Stomach smooth muscle (tissue), 2 donors: ENCODE measurements at regions not wholly inside any gene's neighbourhood (a gene's known extent, or its start where the extent isn't known, plus 50 kb on each side); places are given as distances from the start of the nearest gene placed in this dataset.

Experiments used
- H3K27ac ChIP-seq: one replicate; pipeline ENCODE4 v1.7.0; 2013; ENCODE audit warnings: mild to moderate bottlenecking, low read length, inconsistent platforms
- H3K27me3 ChIP-seq, 2 donors: one replicate each; pipeline ENCODE4 v1.7.0; 2013; ENCODE audit warnings: low read length in 2 of 2; ENCODE audit not compliant: insufficient read depth in 2 of 2, control insufficient read depth in 1 of 2
- H3K36me3 ChIP-seq, 2 donors: one replicate each; pipeline ENCODE4 v1.7.0; 2013; ENCODE audit warnings: low read length in 2 of 2; ENCODE audit not compliant: control insufficient read depth in 2 of 2, insufficient read depth in 2 of 2
- H3K4me1 ChIP-seq: one replicate; pipeline ENCODE4 v1.7.0; 2013; ENCODE audit warnings: low read length; ENCODE audit not compliant: control insufficient read depth, insufficient read depth
- H3K4me3 ChIP-seq, 2 donors: one replicate each; pipeline ENCODE4 v1.7.0; 2013; ENCODE audit warnings: low read length in 2 of 2
- H3K9ac ChIP-seq, 2 donors: one replicate each; pipeline ENCODE4 v1.7.0; 2013; ENCODE audit warnings: low read length in 2 of 2, mild to moderate bottlenecking in 1 of 2
- H3K9me3 ChIP-seq, 2 donors: one replicate each; pipeline ENCODE4 v1.7.0; 2013; ENCODE audit warnings: low read length in 2 of 2; ENCODE audit not compliant: control insufficient read depth in 2 of 2
- donor health status: healthy.
- donor health status: Pancreatic carcinoma.

GRCh38 chr16:80233097-80233835, 307.5 kb upstream of the DYNLRB2 start:
- Histone ChIP-seq H3K36me3 (no peaks in the 10 kb centered on the region), H3K4me3 (no peak overlapping the region), H3K4me1 (no peaks in the 10 kb centered on the region), H3K9me3 (no peaks in the 10 kb centered on the region), H3K27ac (no peak overlapping the region), H3K27me3 (no peaks in the 10 kb centered on the region), H3K9ac (no peak overlapping the region)

- Histone ChIP-seq H3K27me3 (no peaks in the 10 kb centered on the region), H3K9me3 (no peaks in the 10 kb centered on the region)
Measured at GRCh38 chr16:80231888-80232287, 308.9 kb upstream of the DYNLRB2 start.

DNA sequence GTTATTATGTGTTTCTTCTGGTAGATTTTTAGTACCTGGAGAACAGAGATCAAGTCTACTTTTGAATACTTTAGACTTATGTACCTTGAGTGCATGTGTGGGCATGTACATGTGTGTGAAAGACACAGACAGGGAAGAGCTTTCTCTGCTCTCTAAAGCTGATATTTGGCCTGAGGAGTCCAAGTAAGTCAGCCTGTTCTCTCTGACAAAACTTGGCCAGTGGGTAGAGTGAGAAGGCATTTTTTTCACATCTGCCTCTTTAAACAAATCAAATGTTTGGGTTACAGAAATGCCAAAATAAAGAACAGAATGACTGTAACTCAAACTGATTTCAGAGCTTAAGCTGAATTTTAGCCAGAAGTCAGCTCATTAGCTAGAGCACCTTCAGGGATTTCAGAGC, 309.7 kb upstream of the DYNLRB2 start:
- Histone ChIP-seq H3K4me1 (no peaks in the 10 kb centered on the region), H3K4me3 (no peak overlapping the region), H3K36me3 (no peaks in the 10 kb centered on the region), H3K9ac (no peak overlapping the region), H3K27me3 (no peaks in the 10 kb centered on the region), H3K27ac (no peak overlapping the region), H3K9me3 (peaks cover 0 to 5% of the 10 kb centered on the region in 2 donors)

More at GRCh38 chr16:80231888-80232287, 308.9 kb upstream of the DYNLRB2 start:
- no peak overlapping the region for H3K9ac ChIP-seq
- no peak overlapping the region for H3K27ac ChIP-seq
- no peak overlapping the region for H3K4me3 ChIP-seq
- no peaks in the 10 kb centered on the region for H3K36me3 ChIP-seq
- H3K4me1 ChIP-seq = no peaks in the 10 kb centered on the region

DNA sequence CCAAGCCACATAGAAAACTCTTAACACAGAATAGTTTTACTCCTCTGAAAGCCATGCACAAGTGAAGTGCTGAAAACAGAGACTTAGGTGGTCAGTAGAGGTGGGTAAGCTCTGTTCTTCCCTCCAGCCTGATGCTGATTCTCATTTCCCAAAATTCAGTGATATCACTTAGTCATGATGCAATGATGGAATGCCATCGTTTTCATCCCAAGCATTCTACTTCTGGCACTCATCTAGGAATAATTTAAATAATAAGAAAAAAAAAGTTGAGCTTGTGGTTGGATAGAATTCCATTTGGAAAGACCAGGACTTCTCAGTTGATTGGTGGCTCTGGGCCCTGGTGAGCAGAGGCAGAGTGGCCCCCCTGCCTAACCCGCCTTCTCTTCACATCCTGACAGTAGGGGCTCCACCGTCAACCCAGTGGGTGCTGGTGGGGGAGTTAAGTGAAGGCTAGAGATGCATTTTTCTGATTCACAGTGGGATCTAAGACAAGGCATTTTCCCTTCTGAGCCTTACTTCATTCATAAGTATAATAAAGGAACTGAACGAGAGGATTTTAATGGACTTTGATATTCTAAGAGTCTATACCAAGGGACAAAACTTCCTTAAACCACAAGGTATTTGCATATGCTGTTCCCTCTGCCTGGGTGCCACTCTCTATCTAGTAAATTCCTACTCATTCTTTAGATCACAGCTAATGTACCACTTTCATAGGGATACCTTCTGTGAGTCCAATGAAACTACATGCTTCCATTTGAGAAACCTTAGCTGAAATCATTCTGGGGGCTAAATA, 310.3 kb upstream of the DYNLRB2 start:
- Histone ChIP-seq H3K36me3 (no peaks in the 10 kb centered on the region), H3K9me3 (peaks cover 0 to 5% of the 10 kb centered on the region in 2 donors), H3K27ac (no peak overlapping the region), H3K27me3 (no peaks in the 10 kb centered on the region), H3K4me1 (no peaks in the 10 kb centered on the region), H3K4me3 (no peak overlapping the region), H3K9ac (no peak overlapping the region)

- Histone ChIP-seq H3K4me3 (no peak overlapping the region), H3K27me3 (no peaks in the 10 kb centered on the region), H3K4me1 (no peaks in the 10 kb centered on the region), H3K9me3 (peaks cover 0 to 5% of the 10 kb centered on the region in 2 donors), H3K27ac (no peak overlapping the region), H3K36me3 (no peaks in the 10 kb centered on the region), H3K9ac (no peak overlapping the region)
Measured at GRCh38 chr16:80226499-80226898, 314.3 kb upstream of the DYNLRB2 start.

GRCh38 chr16:80210787-80211186, 330.0 kb upstream of the DYNLRB2 start:
- Histone ChIP-seq H3K27ac (no peak overlapping the region), H3K9me3 (peaks cover 0 to 1% of the 10 kb centered on the region in 2 donors), H3K9ac (no peak overlapping the region), H3K27me3 (no peaks in the 10 kb centered on the region), H3K4me3 (no peak overlapping the region), H3K36me3 (no peaks in the 10 kb centered on the region), H3K4me1 (no peaks in the 10 kb centered on the region)

- Histone ChIP-seq H3K4me3 (no peak overlapping the region), H3K27ac (no peak overlapping the region), H3K36me3 (no peaks in the 10 kb centered on the region), H3K9me3 (no peaks in the 10 kb centered on the region), H3K4me1 (no peaks in the 10 kb centered on the region), H3K9ac (no peak overlapping the region), H3K27me3 (no peaks in the 10 kb centered on the region)
Measured at GRCh38 chr16:80208743-80209142, 332.1 kb upstream of the DYNLRB2 start.

GRCh38 chr16:80208015-80208414, 332.8 kb upstream of the DYNLRB2 start:
- Histone ChIP-seq H3K9ac (no peak overlapping the region), H3K27me3 (no peaks in the 10 kb centered on the region), H3K4me1 (no peaks in the 10 kb centered on the region), H3K4me3 (no peak overlapping the region), H3K36me3 (no peaks in the 10 kb centered on the region), H3K27ac (no peak overlapping the region), H3K9me3 (no peaks in the 10 kb centered on the region)

DNA sequence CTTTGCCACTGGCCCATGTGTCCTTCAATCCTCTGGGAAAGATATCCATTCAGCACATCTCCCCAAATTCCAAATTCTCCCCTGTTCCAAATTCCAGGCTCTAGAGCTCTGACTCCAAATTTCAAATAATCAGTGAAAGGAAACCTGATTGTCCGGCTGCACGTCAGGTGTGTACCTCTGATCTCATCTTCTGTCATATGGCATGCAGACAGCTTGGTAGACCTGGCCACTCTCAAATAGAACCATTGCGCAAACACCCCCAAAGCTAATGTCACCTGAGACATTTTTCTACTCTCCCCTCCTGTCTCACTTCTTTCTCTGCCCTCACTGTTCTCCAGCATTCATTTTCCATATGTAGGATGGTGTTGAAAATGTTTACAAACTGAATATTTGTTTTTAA, 337.0 kb upstream of the DYNLRB2 start:
- H3K27ac ChIP-seq = no peak overlapping the region
- H3K9ac ChIP-seq = no peak overlapping the region
- H3K27me3 ChIP-seq = no peaks in the 10 kb centered on the region
- H3K9me3 ChIP-seq = no peaks in the 10 kb centered on the region
- no peaks in the 10 kb centered on the region for H3K36me3 ChIP-seq
- H3K4me3 ChIP-seq = no peak overlapping the region
- no peaks in the 10 kb centered on the region for H3K4me1 ChIP-seq

DNA sequence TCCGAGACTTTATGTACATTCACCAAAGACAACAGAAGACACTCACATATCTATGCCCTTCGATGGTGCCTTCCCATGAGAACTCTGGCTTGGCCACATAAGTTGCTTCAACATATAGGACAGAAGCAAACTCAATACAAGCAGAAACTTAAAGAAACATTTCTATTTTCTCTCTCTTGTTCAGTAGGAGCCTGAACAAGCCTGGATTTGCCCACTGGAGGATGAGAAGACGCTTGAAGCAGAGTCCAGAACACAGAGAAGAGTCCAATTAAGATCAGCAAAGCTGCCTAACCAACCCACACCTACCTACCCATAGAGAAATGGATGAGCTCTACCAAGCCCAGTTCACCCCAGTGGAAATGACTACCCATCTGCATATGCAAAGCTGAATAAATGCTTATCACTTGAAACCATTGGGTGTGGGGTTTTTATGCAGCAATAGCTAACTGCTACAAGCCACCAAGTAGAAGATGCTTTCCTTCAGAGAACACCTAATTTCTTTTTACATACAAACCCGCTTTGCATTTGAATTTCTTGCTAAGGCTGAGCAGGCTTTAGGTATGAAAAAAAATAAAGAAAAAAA, 337.9 kb upstream of the DYNLRB2 start:
- no peak overlapping the region for H3K9ac ChIP-seq
- H3K4me3 ChIP-seq = no peak overlapping the region
- no peaks in the 10 kb centered on the region for H3K9me3 ChIP-seq
- no peaks in the 10 kb centered on the region for H3K36me3 ChIP-seq
- no peak overlapping the region for H3K27ac ChIP-seq
- H3K4me1 ChIP-seq = no peaks in the 10 kb centered on the region
- no peaks in the 10 kb centered on the region for H3K27me3 ChIP-seq
